GM12873 (cell line): ENCODE measurements at regions not wholly inside any gene's neighbourhood (a gene's known extent, or its start where the extent isn't known, plus 50 kb on each side); places are given as distances from the start of the nearest gene placed in this dataset.

Experiments used
- CTCF ChIP-seq: IDR thresholded peaks from 2 replicates; pipeline ENCODE4 v1.5.1; 2012; ENCODE audit warnings: low read depth, mild to moderate bottlenecking, moderate library complexity, low read length, control low read depth; ENCODE audit not compliant: insufficient read depth; ENCODE audit errors: missing control alignments

GRCh38 chr14:34270361-34270760, 191.7 kb downstream of the SPTSSA start:
- no peak for TF ChIP-seq CTCF

GRCh38 chr14:34266344-34266743, 195.7 kb downstream of the SPTSSA start:
- TF ChIP-seq CTCF: no peak

- no peak for TF ChIP-seq CTCF
Measured at GRCh38 chr14:34262127-34262910, 199.7 kb downstream of the SPTSSA start.

GRCh38 chr14:34259996-34260395, 202.0 kb downstream of the SPTSSA start:
- no peak for TF ChIP-seq CTCF

- no peak for TF ChIP-seq CTCF
Measured at GRCh38 chr14:34258318-34258717, 203.7 kb downstream of the SPTSSA start.

- no peak for TF ChIP-seq CTCF
Measured at GRCh38 chr14:34257505-34257904, 204.5 kb downstream of the SPTSSA start.

- no peak for TF ChIP-seq CTCF
Measured at GRCh38 chr14:34256223-34256622, 205.8 kb downstream of the SPTSSA start.
